ENCODE measurements at regions not wholly inside any gene's neighbourhood (a gene's known extent, or its start where the extent isn't known, plus 50 kb on each side); places are given as distances from the start of the nearest gene placed in this dataset.

- TF ChIP-seq ZNF274 (IDR thresholded peaks at IDR 0.05; ENCODE audit: borderline replicate concordance, extremely low read depth, low read length) = no peak
- no peak for TF ChIP-seq MAFK (IDR thresholded peaks at IDR 0.05; ENCODE audit: low read depth, low read length)
- TF ChIP-seq FOSL1 (IDR thresholded peaks at IDR 0.05; ENCODE audit: insufficient read depth, low read depth, low read length) = no peak
- TF ChIP-seq SIN3A (conservative IDR thresholded peaks at IDR 0.05 in 1 of 2, IDR thresholded peaks at IDR 0.05 in 1 of 2; ENCODE audit: low read depth in 1 of 2, low read length in 2 of 2) = no peak
Measured at GRCh38 chr6:97909380-97909779, 626.4 kb upstream of the MMS22L start (continued).
